ENCODE measurements at regions not wholly inside any gene's neighbourhood (a gene's known extent, or its start where the extent isn't known, plus 50 kb on each side); places are given as distances from the start of the nearest gene placed in this dataset.

DNA sequence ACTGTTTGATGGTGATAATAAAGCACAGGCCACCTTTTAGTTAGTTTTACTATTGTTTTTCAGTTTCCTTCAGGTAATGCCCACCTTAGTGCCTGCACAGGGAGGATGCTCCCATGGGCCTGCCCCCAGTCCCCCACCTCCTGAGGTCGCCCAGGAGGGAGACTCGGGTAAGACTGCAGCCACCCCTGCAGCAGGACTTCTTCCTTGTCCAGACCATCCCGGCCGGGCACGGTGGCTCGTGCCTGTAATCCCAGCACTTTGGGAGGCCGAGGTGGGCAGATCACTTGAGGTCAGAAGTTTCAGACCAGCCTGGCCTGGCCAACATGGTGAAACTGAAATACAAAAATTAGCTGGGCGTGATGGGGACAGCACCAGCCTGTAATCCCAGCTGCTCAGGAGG lies 68.1 kb upstream of the TANC1 start:
- Histone ChIP-seq H3K14ac (ENCODE audit: insufficient read depth, low read length) (no peak overlapping the region), H2AFZ (ENCODE audit: low read length) (no peak overlapping the region), H2BK5ac (ENCODE audit: insufficient read length, low read length) (no peak overlapping the region), H3K9me3 (ENCODE audit: control insufficient read depth, low read depth, low read length) (no peaks in the 10 kb centered on the region), H4K5ac (ENCODE audit: insufficient read length, low read depth, low read length) (no peak overlapping the region), H2BK120ac (ENCODE audit: low read depth, low read length, poor library complexity, severe bottlenecking) (no peak overlapping the region), H3K27me3 (ENCODE audit: insufficient read depth, low read length) (no peaks in the 10 kb centered on the region), H4K8ac (replicated peaks; ENCODE audit: insufficient read length, low read depth, low read length) (no peak overlapping the region), H3K4me1 (ENCODE audit: insufficient read depth, low read length) (no peaks in the 10 kb centered on the region), H3K9ac (ENCODE audit: extremely low read depth, insufficient read length, low read length) (no peak overlapping the region), H2BK12ac (ENCODE audit: insufficient read length, low read depth, low read length) (no peak overlapping the region), H3K79me2 (ENCODE audit: insufficient read depth, low read length) (no peaks in the 10 kb centered on the region), H3K27ac (ENCODE audit: insufficient read length, low read depth, low read length) (no peak overlapping the region), H2BK15ac (ENCODE audit: low read depth, low read length) (no peak overlapping the region), H3K23me2 (ENCODE audit: insufficient read length, low read depth, low read length, poor library complexity, severe bottlenecking) (no peaks in the 10 kb centered on the region), H4K91ac (ENCODE audit: insufficient read length, low read depth, low read length) (no peak overlapping the region), H2BK20ac (ENCODE audit: low read depth, low read length, poor library complexity, severe bottlenecking) (no peak overlapping the region), H3K4me2 (ENCODE audit: insufficient read depth, insufficient read length, low read length) (no peak overlapping the region), H3T11ph (ENCODE audit: low read length) (no peak overlapping the region), H4K20me1 (ENCODE audit: control insufficient read depth, insufficient read depth, insufficient read length) (no peaks in the 10 kb centered on the region), H3K56ac (ENCODE audit: insufficient read length, low read depth, low read length) (no peak overlapping the region), H3K79me1 (ENCODE audit: insufficient read depth, low read depth, low read length, poor library complexity, severe bottlenecking) (no peaks in the 10 kb centered on the region), H3K4ac (ENCODE audit: low read depth, low read length) (no peak overlapping the region), H3K18ac (ENCODE audit: insufficient read length, low read depth, low read length) (no peak overlapping the region), H3K23ac (ENCODE audit: insufficient read length, low read depth, low read length) (no peak overlapping the region), H2AK5ac (ENCODE audit: insufficient read length, low read length) (no peak overlapping the region)
- no peak for DNase-seq
- TF ChIP-seq CTCF (conservative IDR thresholded peaks at IDR 0.05), result no peak
- WGBS (ENCODE audit: extremely low coverage, insufficient read length, low lambda C conversion rate), result no CpG with 5 or more reads among the region's 8 CpGs
- H3K9me3 Mint-ChIP-seq, result no peaks in the 10 kb centered on the region
- no peak overlapping the region for H3K27ac Mint-ChIP-seq
- no peaks in the 10 kb centered on the region for H3K36me3 Mint-ChIP-seq (ENCODE audit: insufficient read depth in 1 of 3, low read depth in 3 of 3)
- H3K27me3 Mint-ChIP-seq (ENCODE audit: low read depth), result peaks cover 2% of the 10 kb centered on the region
- peaks cover 7 to 8% of the 10 kb centered on the region in 2 experiments for H3K4me1 Mint-ChIP-seq
- no peak overlapping the region for H3K4me3 Mint-ChIP-seq
